BJ (cell line): ENCODE measurements at regions not wholly inside any gene's neighbourhood (a gene's known extent, or its start where the extent isn't known, plus 50 kb on each side); places are given as distances from the start of the nearest gene placed in this dataset.

Source experiments
- CTCF ChIA-PET: fragments of 350-600 bp; formaldehyde crosslinking; extraction: SDS; loops from one replicate; lab custom pipeline; 2021; ENCODE audit warnings: antibody characterized with exemption, inconsistent platforms; lab: Yijun Ruan, JAX
- POLR2A ChIA-PET: fragments of 300-600 bp; sonication (Branson Sonifier 250); formaldehyde crosslinking; extraction: SDS; loops from one replicate; lab custom pipeline; 2021; ENCODE audit warnings: antibody characterized with exemption; lab: Charles Lee
- DNase-seq: peaks from one replicate; pipeline ENCODE4 v3.0.0-alpha.2; 2011; ENCODE audit warnings: low read depth
- H3K27me3 ChIP-seq: 2 replicates; pipeline ENCODE4 v1.6.0; 2011; ENCODE audit warnings: low read length; ENCODE audit not compliant: control insufficient read depth, insufficient read depth
- H3K36me3 ChIP-seq: 2 replicates; pipeline ENCODE4 v1.5.1; 2011; ENCODE audit warnings: low read length; ENCODE audit not compliant: control insufficient read depth, insufficient read depth
- H3K4me3 ChIP-seq: 2 replicates; pipeline ENCODE4 v1.5.1; 2011; ENCODE audit warnings: low read depth, mild to moderate bottlenecking, control low read depth, low read length
- CTCF ChIP-seq: IDR thresholded peaks from 2 replicates; pipeline ENCODE4 v1.5.1; 2011; ENCODE audit warnings: low read depth, mild to moderate bottlenecking, control low read depth, inconsistent platforms, low read length, moderate library complexity; ENCODE audit not compliant: insufficient read depth

DNA sequence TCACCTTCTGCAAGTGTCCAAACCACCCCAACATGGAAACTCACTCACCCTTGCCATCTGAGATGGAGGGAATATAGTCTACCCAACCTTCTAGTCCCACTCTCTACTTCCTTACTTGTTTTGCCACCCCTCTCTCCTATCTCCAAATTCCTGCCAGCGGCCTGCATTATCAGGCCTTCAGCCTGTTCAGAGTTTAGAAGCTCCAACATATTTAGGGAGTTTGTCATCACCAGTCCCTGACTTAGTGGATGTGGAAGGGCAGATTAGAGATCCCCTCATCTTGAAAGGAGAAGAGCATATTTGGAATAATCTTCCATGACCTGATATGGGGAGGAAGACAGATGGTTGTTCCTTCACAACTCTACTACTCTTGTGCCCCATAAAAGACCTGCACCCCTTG lies 281.4 kb upstream of the MAP3K7 start:
- TF ChIP-seq CTCF: no peak
- ChIA-PET POLR2A (no interaction called here), CTCF (no interaction called here)
- Histone ChIP-seq H3K4me3 (no peak overlapping the region), H3K36me3 (no peaks in the 10 kb centered on the region), H3K27me3 (no peaks in the 10 kb centered on the region)
- DNase-seq: no peak

GRCh38 chr6:90865513-90865912 lies 278.6 kb upstream of the MAP3K7 start:
- no peak for TF ChIP-seq CTCF
- CTCF ChIA-PET: interaction anchor here (0.6 kb wide), 1 partner anchor 270 kb away, joined by 3 read pairs; no protein-coding TSS in a partner anchor
- H3K27me3 ChIP-seq: no peaks in the 10 kb centered on the region
- POLR2A ChIA-PET: no interaction called here
- no peak overlapping the region for H3K4me3 ChIP-seq
- H3K36me3 ChIP-seq: no peaks in the 10 kb centered on the region
- DNase-seq: no peak

- no peaks in the 10 kb centered on the region for H3K27me3 ChIP-seq
- no peak for DNase-seq
- H3K36me3 ChIP-seq: no peaks in the 10 kb centered on the region
- CTCF ChIA-PET: no interaction called here
- H3K4me3 ChIP-seq: no peak overlapping the region
- no peak for TF ChIP-seq CTCF
- POLR2A ChIA-PET: no interaction called here
These were observed 276.2 kb upstream of the MAP3K7 start for GRCh38 chr6:90863043-90863442.

GRCh38 chr6:90860822-90861601 lies 274.1 kb upstream of the MAP3K7 start:
- DNase-seq: no peak
- Histone ChIP-seq H3K27me3 (no peaks in the 10 kb centered on the region), H3K36me3 (no peaks in the 10 kb centered on the region), H3K4me3 (no peak overlapping the region)
- TF ChIP-seq CTCF: 0 out of 2 replicates have a peak, but pooled peaks have one; percentile 16
- ChIA-PET POLR2A (no interaction called here), CTCF (interaction anchor here (0.8 to 1.0 kb wide), 2 partner anchors 14 to 18 kb away, joined by 3 to 5 read pairs; no protein-coding TSS in a partner anchor)

- DNase-seq: no peak
- TF ChIP-seq CTCF: no peak
- Histone ChIP-seq H3K4me3 (no peak overlapping the region), H3K27me3 (no peaks in the 10 kb centered on the region), H3K36me3 (no peaks in the 10 kb centered on the region)
- ChIA-PET CTCF (no interaction called here), POLR2A (no interaction called here)
These were observed 272.7 kb upstream of the MAP3K7 start for GRCh38 chr6:90859612-90860011.
